Renal pelvis (tissue), 1 donor: ENCODE measurements at regions not wholly inside any gene's neighbourhood (a gene's known extent, or its start where the extent isn't known, plus 50 kb on each side); places are given as distances from the start of the nearest gene placed in this dataset.

ENCODE experiments used
- DNase-seq: peaks from one replicate; pipeline ENCODE4 v3.0.0-alpha.2; 2013

- DNase-seq = no peak
Observed at GRCh38 chr11:45436966-45437365, 150.8 kb upstream of the SYT13 start.

- no peak for DNase-seq
Observed at GRCh38 chr11:45436118-45436517, 150.0 kb upstream of the SYT13 start.

GRCh38 chr11:45435706-45436105, 149.6 kb upstream of the SYT13 start:
- no peak for DNase-seq

GRCh38 chr11:45432910-45433309, 146.8 kb upstream of the SYT13 start:
- no peak for DNase-seq

GRCh38 chr11:45432100-45432499, 146.0 kb upstream of the SYT13 start:
- DNase-seq = no peak

GRCh38 chr11:45431046-45432018, 145.2 kb upstream of the SYT13 start:
- DNase-seq = no peak

- DNase-seq = no peak
Observed at GRCh38 chr11:45430361-45430760, 144.2 kb upstream of the SYT13 start.

GRCh38 chr11:45429719-45430118, 143.6 kb upstream of the SYT13 start:
- DNase-seq = no peak

- DNase-seq = no peak
Observed at GRCh38 chr11:45428541-45429230, 142.5 kb upstream of the SYT13 start.

GRCh38 chr11:45428116-45428515, 142.0 kb upstream of the SYT13 start:
- no peak for DNase-seq

GRCh38 chr11:45424411-45425180, 138.5 kb upstream of the SYT13 start:
- no peak for DNase-seq

GRCh38 chr11:45423475-45424120, 137.5 kb upstream of the SYT13 start:
- no peak for DNase-seq

GRCh38 chr11:45423036-45423435, 136.9 kb upstream of the SYT13 start:
- no peak for DNase-seq

- no peak for DNase-seq
Observed at GRCh38 chr11:45414088-45414487, 127.9 kb upstream of the SYT13 start.

- peak; percentile 60 for DNase-seq
Observed at GRCh38 chr11:45413156-45413858, 127.2 kb upstream of the SYT13 start.

- no peak for DNase-seq
Observed at GRCh38 chr11:45412521-45412920, 126.4 kb upstream of the SYT13 start.

GRCh38 chr11:45412051-45412471, 125.9 kb upstream of the SYT13 start:
- peak; percentile 30 for DNase-seq

- DNase-seq = peak; percentile 23
Observed at GRCh38 chr11:45411228-45411946, 125.2 kb upstream of the SYT13 start.

GRCh38 chr11:45410391-45411227, 124.5 kb upstream of the SYT13 start:
- DNase-seq = no peak
